Endodermal cell (in vitro differentiated cells): ENCODE measurements at regions not wholly inside any gene's neighbourhood (a gene's known extent, or its start where the extent isn't known, plus 50 kb on each side); places are given as distances from the start of the nearest gene placed in this dataset.

Experiments
- DNase-seq: peaks from one replicate; pipeline ENCODE4 v3.0.0-alpha.2; 2017
- H3K27ac ChIP-seq: 2 replicates; pipeline ENCODE4 v1.5.1; 2013; ENCODE audit warnings: mild to moderate bottlenecking, low read depth, low read length, moderate library complexity
- H3K27me3 ChIP-seq: 2 replicates; pipeline ENCODE4 v1.6.1; 2013; ENCODE audit warnings: mild to moderate bottlenecking, low read length, moderate library complexity; ENCODE audit not compliant: insufficient read depth, control insufficient read depth, poor library complexity, severe bottlenecking
- H3K36me3 ChIP-seq: 2 replicates; pipeline ENCODE4 v1.7.0; 2013; ENCODE audit warnings: mild to moderate bottlenecking, low read length, moderate library complexity; ENCODE audit not compliant: control insufficient read depth, insufficient read depth
- H3K4me1 ChIP-seq: one replicate; pipeline ENCODE4 v1.7.0; 2013; ENCODE audit warnings: low read length; ENCODE audit not compliant: control insufficient read depth, insufficient read depth
- H3K4me3 ChIP-seq: 2 replicates; pipeline ENCODE4 v1.5.1; 2013; ENCODE audit warnings: mild to moderate bottlenecking, low read length, moderate library complexity
- H3K9ac ChIP-seq: 2 replicates; pipeline ENCODE4 v1.6.1; 2013; ENCODE audit warnings: mild to moderate bottlenecking, low read length, moderate library complexity; ENCODE audit not compliant: poor library complexity, severe bottlenecking; ENCODE audit errors: extremely low read depth
- H3K9me3 ChIP-seq: 2 replicates; pipeline ENCODE4 v1.6.1; 2013; ENCODE audit warnings: mild to moderate bottlenecking, low read length, moderate library complexity; ENCODE audit not compliant: control insufficient read depth
- H3K27ac Mint-ChIP-seq: 2 replicates; pipeline ENCODE4 v1.8.0; 2020; ENCODE audit warnings: mixed read lengths
- H3K27me3 Mint-ChIP-seq: 2 replicates; pipeline ENCODE4 v1.8.0; 2021; ENCODE audit warnings: mild to moderate bottlenecking, mixed read lengths; ENCODE audit not compliant: insufficient read depth
- H3K36me3 Mint-ChIP-seq: 2 replicates; pipeline ENCODE4 v1.8.0; 2020; ENCODE audit warnings: low read depth, mixed read lengths
- H3K4me1 Mint-ChIP-seq: 2 replicates; pipeline ENCODE4 v1.8.0; 2020; ENCODE audit warnings: mixed read lengths
- H3K4me3 Mint-ChIP-seq: 2 replicates; pipeline ENCODE4 v1.8.0; 2020; ENCODE audit warnings: mild to moderate bottlenecking, moderate library complexity, mixed read lengths
- H3K9me3 Mint-ChIP-seq: 2 replicates; pipeline ENCODE4 v1.8.0; 2020; ENCODE audit warnings: mild to moderate bottlenecking, mixed read lengths
- WGBS, 2 experiments: methylation state at CpG; one replicate each; pipeline versions ENCODE4 v1.1.5 to v1.1.7; 2013; ENCODE audit warnings: missing lambda C conversion rate in 2 of 2, mixed read lengths in 1 of 2; ENCODE audit not compliant: insufficient coverage in 1 of 2, insufficient read length in 1 of 2; 5-methylcytosine and 5-hydroxymethylcytosine counted together
- TF ChIP-seq, protein P1 (sequence below): fragments of 200-600 bp; sonication (generic); conservative IDR thresholded peaks from 2 replicates; pipeline ENCODE4 v1.5.0; 2021; ENCODE audit warnings: antibody characterized with exemption, mild to moderate bottlenecking

DNA sequence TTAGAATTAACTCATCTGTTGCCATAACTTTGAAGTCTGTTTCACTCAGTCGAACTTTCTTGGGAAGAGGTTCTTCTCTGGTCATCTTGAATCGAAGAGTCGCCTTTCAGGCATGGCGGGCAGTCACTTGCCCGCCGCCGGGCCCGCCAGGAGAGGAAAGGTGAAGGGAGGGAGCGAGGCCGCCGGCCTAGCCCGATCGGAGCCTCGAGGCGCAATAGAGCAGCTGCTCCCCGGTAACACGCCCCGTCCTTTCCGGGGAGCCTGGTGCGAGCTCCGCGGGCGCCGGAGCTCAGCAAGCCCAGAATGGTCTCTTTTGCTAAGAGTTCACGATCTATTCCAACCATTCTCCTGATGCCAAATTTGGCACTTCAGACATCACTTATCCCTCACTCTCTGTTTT is 591.8 kb downstream of the TFAP2B start:
- WGBS, 2 experiments, result 96 to 100% methylated on average over 10 to 25 of the region's 25 CpGs
- no peaks in the 10 kb centered on the region for H3K27me3 Mint-ChIP-seq
- no peaks in the 10 kb centered on the region for H3K36me3 Mint-ChIP-seq
- Histone ChIP-seq H3K4me3 (no peak overlapping the region), H3K27me3 (no peaks in the 10 kb centered on the region), H3K4me1 (no peaks in the 10 kb centered on the region), H3K36me3 (no peaks in the 10 kb centered on the region), H3K9ac (no peak overlapping the region), H3K27ac (no peak overlapping the region), H3K9me3 (no peaks in the 10 kb centered on the region)
- H3K4me1 Mint-ChIP-seq, result no peaks in the 10 kb centered on the region
- DNase-seq, result no peak
- no peaks in the 10 kb centered on the region for H3K9me3 Mint-ChIP-seq
- no peak overlapping the region for H3K4me3 Mint-ChIP-seq
- TF ChIP-seq, protein P1, sequence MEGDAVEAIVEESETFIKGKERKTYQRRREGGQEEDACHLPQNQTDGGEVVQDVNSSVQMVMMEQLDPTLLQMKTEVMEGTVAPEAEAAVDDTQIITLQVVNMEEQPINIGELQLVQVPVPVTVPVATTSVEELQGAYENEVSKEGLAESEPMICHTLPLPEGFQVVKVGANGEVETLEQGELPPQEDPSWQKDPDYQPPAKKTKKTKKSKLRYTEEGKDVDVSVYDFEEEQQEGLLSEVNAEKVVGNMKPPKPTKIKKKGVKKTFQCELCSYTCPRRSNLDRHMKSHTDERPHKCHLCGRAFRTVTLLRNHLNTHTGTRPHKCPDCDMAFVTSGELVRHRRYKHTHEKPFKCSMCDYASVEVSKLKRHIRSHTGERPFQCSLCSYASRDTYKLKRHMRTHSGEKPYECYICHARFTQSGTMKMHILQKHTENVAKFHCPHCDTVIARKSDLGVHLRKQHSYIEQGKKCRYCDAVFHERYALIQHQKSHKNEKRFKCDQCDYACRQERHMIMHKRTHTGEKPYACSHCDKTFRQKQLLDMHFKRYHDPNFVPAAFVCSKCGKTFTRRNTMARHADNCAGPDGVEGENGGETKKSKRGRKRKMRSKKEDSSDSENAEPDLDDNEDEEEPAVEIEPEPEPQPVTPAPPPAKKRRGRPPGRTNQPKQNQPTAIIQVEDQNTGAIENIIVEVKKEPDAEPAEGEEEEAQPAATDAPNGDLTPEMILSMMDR, result no peak
- no peak overlapping the region for H3K27ac Mint-ChIP-seq

DNA sequence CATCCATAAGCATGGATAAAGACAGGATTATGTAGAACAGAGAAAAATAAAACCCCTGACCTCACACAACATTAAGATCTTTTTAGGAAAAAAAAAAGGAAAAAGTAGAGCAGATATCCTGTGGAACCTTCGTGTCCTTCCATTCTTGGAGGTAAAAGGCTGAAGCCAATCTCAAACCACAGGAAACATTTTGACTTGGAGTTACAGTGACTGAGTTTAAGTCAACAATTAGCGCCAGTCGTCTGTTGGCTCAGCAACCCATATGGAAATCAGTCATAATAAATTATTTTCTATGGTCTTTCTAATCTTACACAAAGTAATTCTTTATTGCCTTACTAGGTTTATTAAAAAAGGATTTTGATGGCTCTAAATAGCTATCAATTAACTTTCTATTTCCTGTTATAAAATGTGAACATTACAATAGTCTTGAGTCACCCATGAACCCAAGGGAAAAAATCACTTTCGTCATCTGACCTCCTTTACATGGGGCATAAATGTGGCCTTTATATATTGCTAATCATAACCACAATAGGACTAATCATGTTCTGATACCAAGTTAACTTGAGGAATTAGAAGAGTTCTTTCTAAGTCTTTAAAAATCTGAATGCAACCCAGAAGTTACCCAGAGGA is 592.9 kb downstream of the TFAP2B start:
- no peak overlapping the region for H3K4me3 Mint-ChIP-seq
- no peak overlapping the region for H3K27ac Mint-ChIP-seq
- Histone ChIP-seq H3K4me1 (no peaks in the 10 kb centered on the region), H3K27ac (no peak overlapping the region), H3K36me3 (no peaks in the 10 kb centered on the region), H3K9me3 (no peaks in the 10 kb centered on the region), H3K4me3 (no peak overlapping the region), H3K27me3 (no peaks in the 10 kb centered on the region), H3K9ac (no peak overlapping the region)
- no peak for DNase-seq
- TF ChIP-seq, protein P1, result no peak
- no peaks in the 10 kb centered on the region for H3K27me3 Mint-ChIP-seq
- WGBS, 2 experiments, result 67 to 86% methylated on average over 1 to 4 of the region's 4 CpGs
- H3K9me3 Mint-ChIP-seq, result no peaks in the 10 kb centered on the region
- H3K36me3 Mint-ChIP-seq, result no peaks in the 10 kb centered on the region
- no peaks in the 10 kb centered on the region for H3K4me1 Mint-ChIP-seq

DNA sequence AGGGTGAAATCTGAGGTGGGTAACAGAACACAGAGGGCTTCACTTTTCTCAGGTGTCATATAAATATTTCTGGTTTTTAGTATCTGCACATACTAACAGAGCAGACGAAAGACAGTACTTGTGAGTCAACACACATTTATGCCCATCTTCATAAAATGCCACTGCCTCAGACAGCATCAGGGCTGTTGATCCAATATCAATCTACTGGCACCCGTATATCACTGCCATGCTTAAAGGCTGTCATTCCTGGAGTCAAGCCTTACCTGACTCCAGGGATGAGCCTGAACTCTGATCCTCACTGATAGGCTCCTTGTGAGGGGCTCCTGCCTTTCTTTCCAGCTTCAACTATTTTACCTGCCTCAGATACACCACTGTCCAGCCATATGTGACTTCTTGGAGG is 595.7 kb downstream of the TFAP2B start:
- Mint-ChIP-seq H3K4me1 (no peaks in the 10 kb centered on the region), H3K27ac (no peak overlapping the region), H3K4me3 (no peak overlapping the region), H3K27me3 (no peaks in the 10 kb centered on the region), H3K9me3 (peaks cover 2% of the 10 kb centered on the region), H3K36me3 (no peaks in the 10 kb centered on the region)
- Histone ChIP-seq H3K36me3 (no peaks in the 10 kb centered on the region), H3K4me1 (no peaks in the 10 kb centered on the region), H3K27me3 (no peaks in the 10 kb centered on the region), H3K27ac (no peak overlapping the region), H3K4me3 (no peak overlapping the region), H3K9ac (no peak overlapping the region), H3K9me3 (no peaks in the 10 kb centered on the region)
- no peak for DNase-seq
- TF ChIP-seq, protein P1, result no peak
- WGBS, 2 experiments, result 87 to 95% methylated on average over 2 of the region's 2 CpGs
